ENCODE measurements at regions not wholly inside any gene's neighbourhood (a gene's known extent, or its start where the extent isn't known, plus 50 kb on each side); places are given as distances from the start of the nearest gene placed in this dataset.

- TF ChIP-seq CTCF (IDR thresholded peaks at IDR 0.05) (no peak), POLR2A (IDR thresholded peaks at IDR 0.05) (no peak), EP300 (IDR thresholded peaks at IDR 0.05) (no peak)
Observed at GRCh38 chr5:84518862-84519261, 134.2 kb upstream of the EDIL3 start.

All from ovary (tissue), 3 donors.